GM19025 (cell line): ENCODE measurements at regions not wholly inside any gene's neighbourhood (a gene's known extent, or its start where the extent isn't known, plus 50 kb on each side); places are given as distances from the start of the nearest gene placed in this dataset.

Experiments
- ATAC-seq: cut with Tn5 transposase; IDR thresholded peaks from one replicate; pipeline ENCODE4 v1.9.1; 2021; ENCODE audit warnings: mild to moderate bottlenecking, low read depth, moderate library complexity; ENCODE audit not compliant: unreplicated experiment

GRCh38 chr7:136053689-136054485 is 76.7 kb upstream of the MTPN start:
- ATAC-seq, result no peak

GRCh38 chr7:136051203-136051928 is 74.2 kb upstream of the MTPN start:
- no peak for ATAC-seq

- no peak for ATAC-seq
Measured at GRCh38 chr7:136050462-136050847, 73.3 kb upstream of the MTPN start.

DNA sequence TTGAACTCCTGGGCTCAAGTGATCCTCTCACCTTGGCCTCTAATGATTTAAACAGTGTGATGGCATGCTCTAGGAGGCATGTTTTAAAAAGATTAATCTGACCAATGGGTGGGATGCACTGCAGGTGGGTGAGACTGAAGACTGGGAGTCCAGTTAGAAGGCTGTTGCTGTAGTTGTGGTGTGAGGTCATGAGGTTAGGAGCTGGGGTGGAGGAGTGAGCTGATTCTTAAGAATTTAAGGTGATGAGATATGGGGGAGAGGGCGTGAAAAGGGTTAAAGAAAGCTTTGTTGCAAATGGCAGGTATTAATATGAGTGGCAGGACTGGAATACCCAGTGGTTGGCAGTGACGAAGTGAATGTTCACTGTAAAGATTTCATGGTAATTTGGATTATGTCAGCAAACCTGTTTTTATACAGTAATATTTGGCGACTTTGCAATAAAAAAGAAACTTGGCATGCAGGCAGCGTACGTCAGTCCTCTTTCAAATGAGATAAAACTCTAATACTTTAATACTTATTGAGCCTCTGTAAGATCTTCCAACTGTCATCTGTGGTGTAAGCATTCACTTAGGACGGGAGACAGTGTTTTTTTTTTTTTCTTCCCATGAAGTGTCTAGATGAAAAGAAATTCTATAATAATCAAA is 72.8 kb upstream of the MTPN start:
- no peak for ATAC-seq

- ATAC-seq, result no peak
Measured at GRCh38 chr7:136049117-136049516, 72.0 kb upstream of the MTPN start.

DNA sequence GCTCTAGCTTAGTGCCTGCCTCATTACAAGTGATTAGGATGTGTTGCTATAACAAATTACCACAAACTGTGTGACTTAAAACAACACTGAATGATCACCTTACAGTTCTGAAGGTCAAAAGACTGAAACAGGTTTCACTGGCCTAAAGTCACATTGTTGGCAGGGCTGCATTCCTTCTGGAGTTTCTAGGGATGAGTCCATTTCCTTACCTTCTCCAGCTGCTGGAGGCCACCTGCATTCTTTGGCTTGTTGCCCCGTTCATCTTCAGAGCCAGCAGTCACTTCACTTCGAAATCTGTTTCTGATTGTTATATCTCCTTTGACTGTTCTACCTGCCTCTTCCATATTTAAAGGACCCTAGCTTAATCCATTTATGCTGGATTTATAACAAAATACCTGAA is 69.4 kb upstream of the MTPN start:
- ATAC-seq, result no peak

DNA sequence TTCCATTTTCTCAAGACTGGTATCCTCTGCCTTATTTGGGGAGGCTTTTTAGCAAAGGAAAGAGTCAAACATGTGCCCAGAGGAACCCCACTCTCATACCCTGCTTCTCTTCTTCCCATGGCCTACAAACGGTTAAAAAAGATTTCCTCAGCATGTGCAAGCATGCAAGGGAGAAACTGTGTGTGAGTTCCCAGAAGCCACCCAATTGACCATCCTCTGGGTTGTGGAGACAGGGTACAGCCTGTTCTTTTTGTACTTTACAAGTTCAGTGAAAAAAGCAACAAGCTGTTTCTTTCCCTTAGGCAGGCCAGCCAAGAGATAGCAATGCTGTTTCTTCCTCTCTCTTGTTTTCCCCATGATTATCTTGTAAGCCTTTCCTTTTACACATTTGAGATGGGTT is 68.8 kb upstream of the MTPN start:
- no peak for ATAC-seq

GRCh38 chr7:136045181-136045580 is 68.0 kb upstream of the MTPN start:
- ATAC-seq, result no peak

DNA sequence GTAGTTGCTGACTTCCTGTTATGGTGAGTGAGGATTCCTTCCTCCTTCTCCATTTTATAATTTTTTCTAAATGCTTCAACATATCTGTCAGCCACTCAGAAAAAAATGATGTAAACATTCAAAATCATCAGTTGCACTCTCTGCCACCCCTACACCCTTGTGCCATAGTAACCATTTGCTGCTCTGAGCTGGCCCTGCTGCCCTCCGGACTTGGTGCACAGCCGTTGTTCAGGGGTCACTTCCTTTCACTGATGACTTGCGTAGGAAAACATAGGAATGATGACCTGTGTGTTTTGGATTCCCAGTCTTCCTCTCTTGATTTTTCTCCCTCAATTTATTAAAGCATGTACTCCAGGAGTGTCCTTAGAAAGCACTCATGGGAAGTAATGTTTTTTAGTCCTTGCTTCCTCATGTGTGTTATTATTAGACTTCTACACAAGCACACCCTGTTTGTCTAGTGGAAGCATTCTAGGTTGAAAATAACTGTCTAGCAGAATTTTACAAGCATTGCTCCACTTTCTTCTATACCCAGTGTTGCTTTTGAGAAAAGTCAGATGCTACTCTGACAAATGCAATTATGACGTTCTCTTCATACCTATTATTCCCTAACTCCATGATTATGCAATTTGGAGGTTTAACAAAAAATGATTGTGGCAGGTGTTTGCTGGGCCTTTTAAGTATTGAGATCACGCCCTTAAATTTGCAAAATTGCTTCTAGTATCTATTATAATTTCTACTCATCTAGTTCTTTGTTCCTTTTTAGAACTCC is 62.6 kb upstream of the MTPN start:
- no peak for ATAC-seq

DNA sequence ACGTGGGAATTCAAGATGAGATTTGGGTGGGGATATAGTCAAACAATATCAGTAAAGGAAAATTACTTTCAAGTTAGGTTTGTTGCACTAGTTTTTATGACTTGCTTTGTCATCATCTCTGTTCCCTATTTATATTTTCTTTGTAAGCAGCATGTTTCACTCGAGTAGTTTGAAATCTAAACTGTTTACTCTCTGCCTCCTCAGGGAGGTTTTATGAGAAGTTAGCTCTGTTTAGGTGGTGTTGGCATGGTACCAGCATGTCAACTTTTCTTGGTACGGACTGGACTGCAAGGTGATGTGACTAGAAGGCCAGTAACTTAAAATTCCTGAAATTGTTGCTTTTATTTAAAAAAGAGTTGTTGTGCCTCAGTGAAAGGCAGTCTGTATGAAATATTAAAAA is 59.2 kb upstream of the MTPN start:
- no peak for ATAC-seq

DNA sequence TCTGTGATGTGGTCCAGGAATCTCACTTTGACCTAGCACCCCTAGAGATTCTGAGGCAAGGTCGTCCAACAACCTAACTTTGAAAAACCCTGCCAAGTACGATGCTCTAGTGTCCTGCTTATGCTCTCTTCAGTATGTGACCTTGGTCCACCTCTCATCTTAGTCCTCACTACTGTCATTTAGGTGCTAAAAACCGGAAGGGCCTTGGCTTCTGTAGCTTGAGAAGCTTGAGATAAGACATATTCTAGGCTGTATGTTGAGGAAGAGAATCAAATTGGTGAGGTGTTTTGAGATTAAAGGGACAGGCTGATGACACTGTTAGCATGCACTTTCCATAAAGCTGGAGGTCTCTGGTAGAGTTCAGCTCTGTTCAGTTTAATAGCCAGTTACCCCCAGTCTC is 57.0 kb upstream of the MTPN start:
- ATAC-seq, result no peak

DNA sequence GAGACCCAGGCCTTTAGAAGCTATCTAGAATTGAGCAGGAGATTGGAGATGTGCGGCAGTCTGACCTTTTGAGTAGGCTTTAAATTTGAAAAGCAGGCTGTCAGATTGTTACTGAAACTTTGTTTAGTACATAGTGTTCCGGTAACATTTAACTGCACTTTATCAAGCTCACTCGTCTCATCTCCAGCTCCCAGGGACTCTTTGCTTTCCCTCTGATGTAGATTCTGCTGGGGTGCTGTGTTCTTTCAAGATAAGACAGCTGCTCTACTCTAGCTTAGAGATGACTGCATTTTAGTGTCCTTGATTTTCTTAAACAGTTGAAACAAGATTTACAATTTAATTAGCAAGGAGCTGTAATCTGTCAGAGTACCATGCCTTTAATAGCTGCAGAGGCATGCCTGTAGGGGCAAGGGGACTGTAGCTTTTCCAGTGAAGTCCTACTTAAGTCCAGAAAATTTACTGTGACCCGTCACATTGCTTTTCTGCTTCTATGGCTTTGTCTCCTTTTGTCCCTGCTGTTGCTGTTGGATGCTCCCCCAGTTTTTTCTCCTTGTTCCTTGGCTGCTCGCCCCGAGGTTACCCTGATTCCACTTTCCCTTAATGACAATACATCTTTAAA is 56.4 kb upstream of the MTPN start:
- ATAC-seq, result no peak

- no peak for ATAC-seq
Measured at GRCh38 chr7:136030867-136031318, 53.7 kb upstream of the MTPN start.

GRCh38 chr7:136030330-136030729 is 53.2 kb upstream of the MTPN start:
- ATAC-seq, result no peak

DNA sequence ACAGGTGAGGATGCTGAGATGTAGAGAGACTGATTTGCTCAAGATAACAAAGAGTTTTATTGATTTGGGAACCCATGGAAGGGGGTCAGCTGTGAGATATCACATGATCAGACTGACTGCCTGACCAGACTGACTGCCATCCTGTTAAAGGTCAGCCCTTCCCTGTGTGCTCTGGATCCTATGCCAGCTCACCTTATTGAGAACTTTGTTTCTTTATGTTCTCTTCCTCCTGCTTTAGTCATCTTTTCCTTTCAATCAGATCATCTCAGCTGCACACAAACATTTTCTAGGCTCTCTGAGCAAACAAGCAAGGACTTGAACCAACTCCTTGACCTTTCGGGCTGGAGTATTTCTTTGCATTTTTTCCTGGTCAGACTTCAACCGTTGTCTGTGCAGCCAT is 50.0 kb upstream of the MTPN start:
- no peak for ATAC-seq
